Smooth muscle cell (in vitro differentiated cells): ENCODE measurements at regions not wholly inside any gene's neighbourhood (a gene's known extent, or its start where the extent isn't known, plus 50 kb on each side); places are given as distances from the start of the nearest gene placed in this dataset.

ENCODE experiments used
- DNase-seq: peaks from one replicate; lab custom pipeline; 2025; ENCODE audit not compliant: unreplicated experiment; lab: John Stamatoyannopoulos, UW
- H2AFZ ChIP-seq: fragments of 200-600 bp; sonication (generic); 2 replicates; pipeline ENCODE4 v1.6.0; 2016; ENCODE audit warnings: antibody characterized with exemption, low read depth, mild to moderate bottlenecking
- H3F3A ChIP-seq: fragments of 200-600 bp; sonication (generic); 2 replicates; pipeline ENCODE4 v1.6.0; 2017; ENCODE audit warnings: antibody characterized with exemption, low read depth
- H3K27ac ChIP-seq: fragments of 200-600 bp; sonication (generic); 2 replicates; pipeline ENCODE4 v1.5.1; 2016; ENCODE audit warnings: low read depth, mild to moderate bottlenecking
- H3K27me3 ChIP-seq: fragments of 200-600 bp; sonication (generic); 2 replicates; pipeline ENCODE4 v1.6.1; 2016; ENCODE audit warnings: low read depth, mild to moderate bottlenecking
- H3K36me3 ChIP-seq: fragments of 200-600 bp; sonication (generic); 2 replicates; pipeline ENCODE4 v1.5.1; 2016; ENCODE audit warnings: low read depth
- H3K4me1 ChIP-seq: fragments of 200-600 bp; sonication (generic); 2 replicates; pipeline ENCODE4 v1.5.1; 2016; ENCODE audit warnings: low read depth
- H3K4me2 ChIP-seq: fragments of 200-600 bp; sonication (generic); 2 replicates; pipeline ENCODE4 v1.6.0; 2016; ENCODE audit warnings: mild to moderate bottlenecking
- H3K4me3 ChIP-seq: fragments of 200-600 bp; sonication (generic); 2 replicates; pipeline ENCODE4 v1.5.1; 2016; ENCODE audit warnings: mild to moderate bottlenecking
- H3K79me2 ChIP-seq: fragments of 200-600 bp; sonication (generic); 2 replicates; pipeline ENCODE4 v1.6.0; 2016; ENCODE audit warnings: low read depth, mild to moderate bottlenecking
- H3K9ac ChIP-seq: fragments of 200-600 bp; sonication (generic); 2 replicates; pipeline ENCODE4 v1.6.0; 2016; ENCODE audit warnings: low read depth
- H3K9me3 ChIP-seq: fragments of 200-600 bp; sonication (generic); replicated peaks from 2 replicates; pipeline ENCODE4 v1.5.1; 2016; ENCODE audit warnings: low read depth
- H4K20me1 ChIP-seq: fragments of 200-600 bp; sonication (generic); 2 replicates; pipeline ENCODE4 v1.6.0; 2016; ENCODE audit warnings: low read depth
- WGBS: methylation state at CpG from one replicate; pipeline ENCODE4 v1.1.7; 2016; ENCODE audit warnings: low lambda C conversion rate; 5-methylcytosine and 5-hydroxymethylcytosine counted together
- TF ChIP-seq, protein P1 (sequence below): fragments of 200-600 bp; sonication (generic); IDR thresholded peaks from 2 replicates; pipeline ENCODE4 v1.5.1; 2017; ENCODE audit warnings: borderline replicate concordance, mild to moderate bottlenecking, antibody characterized with exemption; ENCODE audit not compliant: insufficient read depth, poor library complexity, severe bottlenecking

GRCh38 chr3:18681818-18682345 lies 256.7 kb upstream of the SATB1 start:
- Histone ChIP-seq H3F3A (no peaks in the 10 kb centered on the region), H3K4me3 (no peak overlapping the region), H3K4me2 (no peak overlapping the region), H3K79me2 (no peaks in the 10 kb centered on the region), H3K9me3 (no peaks in the 10 kb centered on the region), H3K27ac (no peak overlapping the region), H3K9ac (no peak overlapping the region), H4K20me1 (no peaks in the 10 kb centered on the region), H3K27me3 (no peaks in the 10 kb centered on the region), H2AFZ (no peak overlapping the region), H3K36me3 (no peaks in the 10 kb centered on the region), H3K4me1 (no peaks in the 10 kb centered on the region)
- DNase-seq: no peak
- TF ChIP-seq, protein P1, sequence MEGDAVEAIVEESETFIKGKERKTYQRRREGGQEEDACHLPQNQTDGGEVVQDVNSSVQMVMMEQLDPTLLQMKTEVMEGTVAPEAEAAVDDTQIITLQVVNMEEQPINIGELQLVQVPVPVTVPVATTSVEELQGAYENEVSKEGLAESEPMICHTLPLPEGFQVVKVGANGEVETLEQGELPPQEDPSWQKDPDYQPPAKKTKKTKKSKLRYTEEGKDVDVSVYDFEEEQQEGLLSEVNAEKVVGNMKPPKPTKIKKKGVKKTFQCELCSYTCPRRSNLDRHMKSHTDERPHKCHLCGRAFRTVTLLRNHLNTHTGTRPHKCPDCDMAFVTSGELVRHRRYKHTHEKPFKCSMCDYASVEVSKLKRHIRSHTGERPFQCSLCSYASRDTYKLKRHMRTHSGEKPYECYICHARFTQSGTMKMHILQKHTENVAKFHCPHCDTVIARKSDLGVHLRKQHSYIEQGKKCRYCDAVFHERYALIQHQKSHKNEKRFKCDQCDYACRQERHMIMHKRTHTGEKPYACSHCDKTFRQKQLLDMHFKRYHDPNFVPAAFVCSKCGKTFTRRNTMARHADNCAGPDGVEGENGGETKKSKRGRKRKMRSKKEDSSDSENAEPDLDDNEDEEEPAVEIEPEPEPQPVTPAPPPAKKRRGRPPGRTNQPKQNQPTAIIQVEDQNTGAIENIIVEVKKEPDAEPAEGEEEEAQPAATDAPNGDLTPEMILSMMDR: no peak
- WGBS: 87% methylated on average over 3 of the region's 3 CpGs

- 81% methylated on average over 3 of the region's 3 CpGs for WGBS
- Histone ChIP-seq H3K9me3 (no peaks in the 10 kb centered on the region), H3K4me2 (no peak overlapping the region), H3K9ac (no peak overlapping the region), H3K79me2 (no peaks in the 10 kb centered on the region), H3K4me1 (no peaks in the 10 kb centered on the region), H4K20me1 (no peaks in the 10 kb centered on the region), H3F3A (no peaks in the 10 kb centered on the region), H2AFZ (no peak overlapping the region), H3K27ac (no peak overlapping the region), H3K27me3 (no peaks in the 10 kb centered on the region), H3K4me3 (no peak overlapping the region), H3K36me3 (no peaks in the 10 kb centered on the region)
- TF ChIP-seq, protein P1: no peak
- no peak for DNase-seq
Observed at GRCh38 chr3:18680758-18681157, 255.6 kb upstream of the SATB1 start.

- TF ChIP-seq, protein P1: no peak
- Histone ChIP-seq H3K4me1 (no peaks in the 10 kb centered on the region), H3K9me3 (no peaks in the 10 kb centered on the region), H3K27me3 (no peaks in the 10 kb centered on the region), H3K36me3 (no peaks in the 10 kb centered on the region), H3F3A (no peaks in the 10 kb centered on the region), H3K79me2 (no peaks in the 10 kb centered on the region), H3K9ac (no peak overlapping the region), H3K4me2 (no peak overlapping the region), H3K27ac (no peak overlapping the region), H4K20me1 (no peaks in the 10 kb centered on the region), H3K4me3 (no peak overlapping the region), H2AFZ (no peak overlapping the region)
- DNase-seq: no peak
- 82% methylated on average over 4 of the region's 4 CpGs for WGBS
Observed at GRCh38 chr3:18679238-18679637, 254.1 kb upstream of the SATB1 start.

GRCh38 chr3:18675197-18675596 lies 250.1 kb upstream of the SATB1 start:
- Histone ChIP-seq H2AFZ (no peak overlapping the region), H3K27ac (no peak overlapping the region), H3K9ac (no peak overlapping the region), H3K4me3 (no peak overlapping the region), H3K27me3 (no peaks in the 10 kb centered on the region), H3K9me3 (no peaks in the 10 kb centered on the region), H3K4me1 (no peaks in the 10 kb centered on the region), H3F3A (no peaks in the 10 kb centered on the region), H3K4me2 (no peak overlapping the region), H4K20me1 (no peaks in the 10 kb centered on the region), H3K79me2 (no peaks in the 10 kb centered on the region), H3K36me3 (no peaks in the 10 kb centered on the region)
- no peak for DNase-seq
- TF ChIP-seq, protein P1: no peak
